K562 (cell line): ENCODE measurements at regions not wholly inside any gene's neighbourhood (a gene's known extent, or its start where the extent isn't known, plus 50 kb on each side); places are given as distances from the start of the nearest gene placed in this dataset.

Source experiments
- ATAC-seq: fragments of 200-7000 bp; cut with Tn5 transposase; 3 replicates; pipeline ENCODE4 v1.9.1; 2020; ENCODE audit warnings: moderate library complexity
- BruUV-seq: library from RNA; stranded (reverse); fragments of 400-500 nt; replicated peaks from 2 replicates; lab custom pipeline; 2021; lab: Mats Ljungman, UMichigan
- CTCF ChIA-PET: fragments of 300-600 bp; formaldehyde crosslinking; extraction: SDS; loops from one replicate; lab custom pipeline; 2021; ENCODE audit warnings: low intra/inter-chr PET ratio; lab: Yijun Ruan, JAX
- POLR2A ChIA-PET: fragments of 300-600, 350-650 bp; sonication (Branson Sonifier 250); formaldehyde crosslinking; extraction: SDS; loops from one replicate; lab custom pipeline; 2021; ENCODE audit warnings: antibody characterized with exemption, inconsistent platforms; lab: Yijun Ruan, JAX
- DNase-seq, 4 experiments: peaks; one replicate each; pipeline versions ENCODE4 v3.0.0 to v3.0.0-alpha.2; 2011 to 2018; ENCODE audit warnings: low spot score in 3 of 4, mixed read lengths in 3 of 4; ENCODE audit errors: extremely low read depth in 1 of 4
- FAIRE-seq: peaks from 2 replicates; lab custom pipeline; 2011; peaks lifted over from hg19 to GRCh38; lab: Jason Lieb, UNC
- H2AFZ ChIP-seq: 2 replicates; pipeline ENCODE4 v1.6.0; 2011; ENCODE audit warnings: low read depth, low read length, control low read depth, inconsistent platforms
- H3K27ac ChIP-seq: fragments of 200-600 bp; 3 replicates; pipeline ENCODE4 v1.8.0; 2011; ENCODE audit warnings: low read depth, mild to moderate bottlenecking, control low read depth, inconsistent platforms, low read length, moderate library complexity, mixed read lengths; ENCODE audit errors: extremely low read depth
- H3K27me3 ChIP-seq, 2 experiments: fragments of 300-600 bp in 1 of 2; 2 replicates in 1 of 2; 3 replicates in 1 of 2; pipeline versions ENCODE4 v1.6.0 to v1.8.0; 2011; ENCODE audit warnings: inconsistent platforms in 2 of 2, low read length in 2 of 2, mild to moderate bottlenecking in 1 of 2, mixed read lengths in 1 of 2, moderate library complexity in 1 of 2; ENCODE audit not compliant: control insufficient read depth in 2 of 2, insufficient read depth in 2 of 2
- H3K36me3 ChIP-seq: fragments of 300-600 bp; 3 replicates; pipeline ENCODE4 v1.8.0; 2011; ENCODE audit warnings: mild to moderate bottlenecking, low read length, inconsistent platforms; ENCODE audit not compliant: control insufficient read depth, insufficient read depth
- H3K4me1 ChIP-seq, 2 experiments: fragments of 200-600 bp in 1 of 2; replicated peaks in 1 of 2; 2 replicates in 1 of 2; 3 replicates in 1 of 2; pipeline versions ENCODE4 v1.5.1 to v1.8.0; 2011; ENCODE audit warnings: inconsistent platforms in 2 of 2, low read length in 2 of 2, mild to moderate bottlenecking in 1 of 2, mixed read lengths in 1 of 2, moderate library complexity in 1 of 2; ENCODE audit not compliant: control insufficient read depth in 2 of 2, insufficient read depth in 2 of 2
- H3K4me2 ChIP-seq: 2 replicates; pipeline ENCODE4 v1.6.1; 2011; ENCODE audit warnings: low read length, control low read depth, inconsistent platforms, mixed read lengths; ENCODE audit not compliant: insufficient read depth
- H3K4me3 ChIP-seq: fragments of 200-600 bp; sonication (generic), shearing (Covaris generic); 2 replicates; pipeline ENCODE4 v1.5.1; 2016; ENCODE audit warnings: control low read depth, inconsistent platforms
- H3K79me2 ChIP-seq: fragments of 200-600 bp; 3 replicates; pipeline ENCODE4 v1.8.0; 2011; ENCODE audit warnings: low read length, inconsistent platforms; ENCODE audit not compliant: control insufficient read depth, insufficient read depth
- H3K9ac ChIP-seq, 2 experiments: 2 replicates each; pipeline versions ENCODE4 v1.6.0 to v1.6.1; 2011; ENCODE audit warnings: low read depth in 2 of 2, low read length in 2 of 2, control low read depth in 1 of 2, inconsistent platforms in 1 of 2, mild to moderate bottlenecking in 1 of 2, mixed read lengths in 1 of 2; ENCODE audit not compliant: insufficient read depth in 1 of 2
- H3K9me1 ChIP-seq: one replicate; pipeline ENCODE4 v1.6.0; 2011; ENCODE audit warnings: inconsistent platforms, mild to moderate bottlenecking, low read length, moderate library complexity; ENCODE audit not compliant: control insufficient read depth, insufficient read depth
- H3K9me3 ChIP-seq: replicated peaks from 2 replicates; pipeline ENCODE4 v1.5.1; 2011; ENCODE audit warnings: low read depth, low read length, inconsistent platforms; ENCODE audit not compliant: control insufficient read depth, insufficient read depth
- H4K20me1 ChIP-seq: replicated peaks from 2 replicates; pipeline ENCODE4 v1.6.1; 2011; ENCODE audit warnings: low read length, inconsistent platforms, mixed read lengths; ENCODE audit not compliant: control insufficient read depth, insufficient read depth
- HDAC2 ChIP-seq: fragments of 450-650 bp; IDR thresholded peaks from 2 replicates; pipeline ENCODE4 v1.6.1; 2016; ENCODE audit warnings: mild to moderate bottlenecking
- KDM1A ChIP-seq, 2 experiments: fragments of 450-650 bp; IDR thresholded peaks; 2 replicates each; pipeline ENCODE4 v1.6.1; 2016; ENCODE audit warnings: mild to moderate bottlenecking in 2 of 2
- PHB2 ChIP-seq: fragments of 450-650 bp; IDR thresholded peaks from 2 replicates; pipeline ENCODE4 v1.6.1; 2017; ENCODE audit warnings: low read depth
- WGBS: fragments of 100-300 bp; shearing (Covaris generic); methylation state at CpG from one replicate; pipeline ENCODE4 v1.1.6; 2016; ENCODE audit warnings: low coverage, mixed read lengths; ENCODE audit not compliant: insufficient coverage; ENCODE audit errors: missing lambda C conversion rate; 5-methylcytosine and 5-hydroxymethylcytosine counted together
- in situ Hi-C: fragments of 300-500 bp; cut with MboI; formaldehyde crosslinking; loops from 4 replicates; pipeline ENCODE4 v1.15.0; 2018; ENCODE audit warnings: inconsistent platforms, mixed read lengths
- intact Hi-C: fragments of 100-400 bp; cut with micrococcal nuclease; formaldehyde crosslinking; loops from 2 replicates; pipeline ENCODE4 v1.14.2; 2022
- TF ChIP-seq, protein P1 (sequence below): fragments of 450-650 bp; IDR thresholded peaks from 2 replicates; pipeline ENCODE4 v1.6.1; 2017; ENCODE audit warnings: antibody characterized with exemption, mild to moderate bottlenecking

DNA sequence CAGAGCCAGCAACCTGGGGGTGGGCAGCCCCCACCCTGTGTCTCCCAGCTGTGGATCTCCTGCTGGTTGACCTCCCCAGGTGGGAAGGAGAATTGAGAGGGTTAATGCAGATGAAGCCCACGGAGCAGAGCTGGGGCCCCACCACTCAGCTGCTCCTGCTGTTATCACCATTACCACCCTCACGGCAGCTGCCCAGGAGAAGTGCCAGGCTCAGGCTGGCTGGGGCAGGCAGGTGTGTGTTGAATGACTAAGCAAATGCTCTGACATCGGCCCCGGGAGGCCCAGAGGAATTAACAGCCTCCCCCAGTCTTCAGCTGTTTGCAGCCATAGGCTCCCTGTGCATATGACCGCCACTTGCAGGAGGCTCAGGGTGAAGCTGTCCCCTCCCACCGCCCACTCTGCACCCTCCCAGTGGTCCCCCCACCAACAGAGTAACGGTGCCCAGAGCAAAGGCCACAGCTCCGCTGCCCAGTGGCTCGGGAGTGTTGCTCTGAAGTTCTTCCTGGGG lies 133.8 kb downstream of the CPZ start:
- H4K20me1 ChIP-seq = peaks cover 6% of the 10 kb centered on the region; the same call in 1 of the 2 replicates
- DNase-seq = no peak
- in situ Hi-C loops = no loop called here
- no peaks in the 10 kb centered on the region for H3K36me3 ChIP-seq
- no peaks in the 10 kb centered on the region for H3K79me2 ChIP-seq
- no peak for FAIRE-seq
- H3K27me3 ChIP-seq = peaks cover 0 to 40% of the 10 kb centered on the region in 2 experiments; a peak in 4 of 5 replicates
- H3K9me1 ChIP-seq = no peaks in the 10 kb centered on the region
- no peak for ATAC-seq
- POLR2A ChIA-PET = no interaction called here
- H3K4me2 ChIP-seq = no peak overlapping the region
- peaks cover 0 to 3% of the 10 kb centered on the region in 2 experiments; a peak in 2 of 5 replicates for H3K4me1 ChIP-seq
- TF ChIP-seq, protein P1, sequence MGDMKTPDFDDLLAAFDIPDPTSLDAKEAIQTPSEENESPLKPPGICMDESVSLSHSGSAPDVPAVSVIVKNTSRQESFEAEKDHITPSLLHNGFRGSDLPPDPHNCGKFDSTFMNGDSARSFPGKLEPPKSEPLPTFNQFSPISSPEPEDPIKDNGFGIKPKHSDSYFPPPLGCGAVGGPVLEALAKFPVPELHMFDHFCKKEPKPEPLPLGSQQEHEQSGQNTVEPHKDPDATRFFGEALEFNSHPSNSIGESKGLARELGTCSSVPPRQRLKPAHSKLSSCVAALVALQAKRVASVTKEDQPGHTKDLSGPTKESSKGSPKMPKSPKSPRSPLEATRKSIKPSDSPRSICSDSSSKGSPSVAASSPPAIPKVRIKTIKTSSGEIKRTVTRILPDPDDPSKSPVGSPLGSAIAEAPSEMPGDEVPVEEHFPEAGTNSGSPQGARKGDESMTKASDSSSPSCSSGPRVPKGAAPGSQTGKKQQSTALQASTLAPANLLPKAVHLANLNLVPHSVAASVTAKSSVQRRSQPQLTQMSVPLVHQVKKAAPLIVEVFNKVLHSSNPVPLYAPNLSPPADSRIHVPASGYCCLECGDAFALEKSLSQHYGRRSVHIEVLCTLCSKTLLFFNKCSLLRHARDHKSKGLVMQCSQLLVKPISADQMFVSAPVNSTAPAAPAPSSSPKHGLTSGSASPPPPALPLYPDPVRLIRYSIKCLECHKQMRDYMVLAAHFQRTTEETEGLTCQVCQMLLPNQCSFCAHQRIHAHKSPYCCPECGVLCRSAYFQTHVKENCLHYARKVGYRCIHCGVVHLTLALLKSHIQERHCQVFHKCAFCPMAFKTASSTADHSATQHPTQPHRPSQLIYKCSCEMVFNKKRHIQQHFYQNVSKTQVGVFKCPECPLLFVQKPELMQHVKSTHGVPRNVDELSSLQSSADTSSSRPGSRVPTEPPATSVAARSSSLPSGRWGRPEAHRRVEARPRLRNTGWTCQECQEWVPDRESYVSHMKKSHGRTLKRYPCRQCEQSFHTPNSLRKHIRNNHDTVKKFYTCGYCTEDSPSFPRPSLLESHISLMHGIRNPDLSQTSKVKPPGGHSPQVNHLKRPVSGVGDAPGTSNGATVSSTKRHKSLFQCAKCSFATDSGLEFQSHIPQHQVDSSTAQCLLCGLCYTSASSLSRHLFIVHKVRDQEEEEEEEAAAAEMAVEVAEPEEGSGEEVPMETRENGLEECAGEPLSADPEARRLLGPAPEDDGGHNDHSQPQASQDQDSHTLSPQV = no peak
- no peak for TF ChIP-seq HDAC2
- no peak for TF ChIP-seq PHB2
- TF ChIP-seq KDM1A (IDR thresholded peaks at IDR 0.05) = no peak
- TF ChIP-seq, all 486 proteins: peak for 0
- no TSS peak for BruUV-seq
- no peak overlapping the region for H2AFZ ChIP-seq
- intact Hi-C loops = no loop called here
- H3K4me3 ChIP-seq = no peak overlapping the region
- H3K27ac ChIP-seq = no peak overlapping the region
- no peak overlapping the region for H3K9ac ChIP-seq
- H3K9me3 ChIP-seq = no peaks in the 10 kb centered on the region
- CTCF ChIA-PET = no interaction called here
- WGBS = 2% methylated on average over 9 of the region's 9 CpGs
